GM12872 (cell line): ENCODE measurements at regions not wholly inside any gene's neighbourhood (a gene's known extent, or its start where the extent isn't known, plus 50 kb on each side); places are given as distances from the start of the nearest gene placed in this dataset.

Experiments used
- TF ChIP-seq, protein P1 (sequence below): IDR thresholded peaks from 3 replicates; pipeline ENCODE4 v1.5.1; 2011; ENCODE audit warnings: low read depth, mild to moderate bottlenecking, low read length, moderate library complexity; ENCODE audit not compliant: insufficient read depth

DNA sequence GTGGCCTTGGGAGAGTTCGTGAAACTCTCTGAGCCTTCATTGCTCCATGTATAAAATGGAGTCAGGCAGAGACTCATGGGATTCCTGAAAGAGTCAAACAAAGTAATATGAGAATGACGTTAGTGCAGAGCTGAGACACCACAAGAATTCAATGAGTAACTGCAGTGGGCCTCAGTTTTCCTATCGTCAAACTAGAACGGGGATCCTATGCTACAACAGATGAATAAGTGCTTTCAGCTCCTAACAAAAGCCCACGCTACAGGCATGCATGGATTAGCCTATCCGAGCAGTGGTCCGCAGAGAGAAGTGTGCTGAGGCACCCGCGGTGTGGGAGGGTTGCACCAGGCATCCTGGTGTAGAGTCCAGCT, 124.7 kb downstream of the SYF2 start:
- TF ChIP-seq, protein P1, sequence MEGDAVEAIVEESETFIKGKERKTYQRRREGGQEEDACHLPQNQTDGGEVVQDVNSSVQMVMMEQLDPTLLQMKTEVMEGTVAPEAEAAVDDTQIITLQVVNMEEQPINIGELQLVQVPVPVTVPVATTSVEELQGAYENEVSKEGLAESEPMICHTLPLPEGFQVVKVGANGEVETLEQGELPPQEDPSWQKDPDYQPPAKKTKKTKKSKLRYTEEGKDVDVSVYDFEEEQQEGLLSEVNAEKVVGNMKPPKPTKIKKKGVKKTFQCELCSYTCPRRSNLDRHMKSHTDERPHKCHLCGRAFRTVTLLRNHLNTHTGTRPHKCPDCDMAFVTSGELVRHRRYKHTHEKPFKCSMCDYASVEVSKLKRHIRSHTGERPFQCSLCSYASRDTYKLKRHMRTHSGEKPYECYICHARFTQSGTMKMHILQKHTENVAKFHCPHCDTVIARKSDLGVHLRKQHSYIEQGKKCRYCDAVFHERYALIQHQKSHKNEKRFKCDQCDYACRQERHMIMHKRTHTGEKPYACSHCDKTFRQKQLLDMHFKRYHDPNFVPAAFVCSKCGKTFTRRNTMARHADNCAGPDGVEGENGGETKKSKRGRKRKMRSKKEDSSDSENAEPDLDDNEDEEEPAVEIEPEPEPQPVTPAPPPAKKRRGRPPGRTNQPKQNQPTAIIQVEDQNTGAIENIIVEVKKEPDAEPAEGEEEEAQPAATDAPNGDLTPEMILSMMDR = no peak

GRCh38 chr1:25106976-25107642, 125.2 kb downstream of the SYF2 start:
- TF ChIP-seq, protein P1 = no peak

GRCh38 chr1:25106352-25106751, 126.0 kb downstream of the SYF2 start:
- TF ChIP-seq, protein P1 = no peak

DNA sequence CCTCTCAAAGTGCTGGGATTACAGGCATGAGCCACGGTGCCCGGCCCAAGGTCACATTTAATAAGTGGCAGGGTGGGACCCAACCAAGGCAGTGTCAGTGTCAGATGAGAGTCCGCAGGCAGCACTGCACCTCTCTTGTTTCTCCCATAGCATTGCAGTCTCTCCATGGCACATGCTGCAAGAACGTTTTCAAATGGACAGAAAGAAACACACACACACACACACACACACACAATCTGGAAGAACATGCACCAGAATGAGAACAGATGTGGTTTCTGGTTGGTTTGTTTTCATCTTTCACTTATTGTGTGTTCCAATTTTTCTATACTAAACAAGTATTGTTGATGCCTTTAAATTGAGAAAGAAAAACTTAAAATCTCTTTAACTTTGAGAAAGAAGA, 126.5 kb downstream of the SYF2 start:
- TF ChIP-seq, protein P1 = no peak

DNA sequence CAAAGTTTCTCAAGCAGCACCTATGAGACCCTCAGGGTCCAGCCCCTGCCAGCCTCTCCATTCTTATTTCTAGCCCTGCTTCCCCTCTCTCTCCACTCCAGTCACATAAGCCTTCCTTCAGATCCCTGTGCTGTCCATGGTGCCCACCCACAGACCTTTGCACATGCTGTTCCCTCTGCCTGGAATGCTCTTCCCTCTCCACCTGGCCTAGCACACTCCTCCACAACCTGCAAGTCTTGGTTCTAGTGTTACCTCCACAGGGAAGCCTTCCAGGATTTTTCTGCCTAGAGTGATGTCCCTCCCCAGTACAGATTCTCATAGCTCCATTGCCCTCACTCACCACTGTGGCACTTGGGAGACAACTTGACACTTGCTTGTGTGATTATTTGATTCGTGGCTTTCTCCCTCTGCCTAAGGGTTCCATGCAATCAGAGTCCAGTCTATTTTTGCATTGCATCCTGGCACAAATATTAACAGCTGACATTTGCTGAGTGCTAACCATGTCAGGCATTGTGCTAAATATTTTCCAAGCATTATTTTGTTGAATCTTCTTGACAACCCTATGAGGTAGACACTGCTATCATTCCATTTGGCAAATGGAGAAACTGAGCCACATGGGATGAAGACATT, 127.3 kb downstream of the SYF2 start:
- TF ChIP-seq, protein P1 = no peak

- TF ChIP-seq, protein P1 = no peak
Observed at GRCh38 chr1:25103164-25103795, 129.0 kb downstream of the SYF2 start.

GRCh38 chr1:25100151-25100833, 132.0 kb downstream of the SYF2 start:
- TF ChIP-seq, protein P1 = no peak
